ENCODE measurements at regions not wholly inside any gene's neighbourhood (a gene's known extent, or its start where the extent isn't known, plus 50 kb on each side); places are given as distances from the start of the nearest gene placed in this dataset.
"Not testable (repeated sequence)": the region's sequence is repeated elsewhere in the genome, so short reads cannot be mapped to it uniquely, and the experiment has no call there.

- DNase-seq; H3K79me2 ChIP-seq (ENCODE audit: control insufficient read depth, insufficient read depth, low read length); H3K9me3 ChIP-seq (ENCODE audit: control extremely low read depth in 1 of 3, control insufficient read depth in 2 of 3, insufficient read depth in 1 of 3, low read length in 2 of 3); H3K4me2 ChIP-seq (replicated peaks; ENCODE audit: low read depth, low read length, poor library complexity, severe bottlenecking); POLR2A ChIA-PET; H3K4me1 Mint-ChIP-seq; intact Hi-C loops (cut with micrococcal nuclease); H2AFZ ChIP-seq (ENCODE audit: insufficient read depth, low read depth, low read length, poor library complexity, severe bottlenecking); H3K9me3 Mint-ChIP-seq (ENCODE audit: insufficient read depth); H3K27me3 ChIP-seq (replicated peaks in 1 of 4; ENCODE audit: control extremely low read depth in 1 of 4, control insufficient read depth in 3 of 4, insufficient read depth in 4 of 4, low read length in 3 of 4); H4K20me1 ChIP-seq (ENCODE audit: control insufficient read depth, insufficient read depth, low read length, poor library complexity, severe bottlenecking); H3K4me3 Mint-ChIP-seq; H3K4me3 ChIP-seq (ENCODE audit: control extremely low read depth in 1 of 5, extremely low read depth in 1 of 5, insufficient read depth in 1 of 5, low read depth in 2 of 5, low read length in 4 of 5); ATAC-seq (ENCODE audit: low read depth); H3K27ac Mint-ChIP-seq; H3K36me3 ChIP-seq (replicated peaks in 1 of 2; ENCODE audit: control extremely low read depth in 1 of 2, control insufficient read depth in 1 of 2, extremely low read depth in 1 of 2, insufficient read depth in 2 of 2, low read length in 1 of 2); H3K4me1 ChIP-seq (ENCODE audit: control insufficient read depth in 2 of 2, insufficient read depth in 2 of 2, low read length in 2 of 2); H3K9ac ChIP-seq (ENCODE audit: low read length); H3K27me3 Mint-ChIP-seq; CTCF ChIA-PET; H3K27ac ChIP-seq (ENCODE audit: low read length in 2 of 2): not testable (repeated sequence)
- WGBS (ENCODE audit: insufficient coverage) = no CpG with 5 or more reads among the region's 1 CpG
Observed at GRCh38 chr1:149349448-149349847, 125.4 kb upstream of the NBPF19 start.

GRCh38 chr1:149352205-149352604, 122.6 kb upstream of the NBPF19 start:
- ATAC-seq (ENCODE audit: low read depth); CTCF ChIA-PET; H3K4me3 Mint-ChIP-seq; H3K4me3 ChIP-seq (ENCODE audit: control extremely low read depth in 1 of 5, extremely low read depth in 1 of 5, insufficient read depth in 1 of 5, low read depth in 2 of 5, low read length in 4 of 5); H3K4me2 ChIP-seq (replicated peaks; ENCODE audit: low read depth, low read length, poor library complexity, severe bottlenecking); H3K4me1 ChIP-seq (ENCODE audit: control insufficient read depth in 2 of 2, insufficient read depth in 2 of 2, low read length in 2 of 2); H3K4me1 Mint-ChIP-seq; H3K9me3 Mint-ChIP-seq (ENCODE audit: insufficient read depth); H3K27me3 ChIP-seq (replicated peaks in 1 of 4; ENCODE audit: control extremely low read depth in 1 of 4, control insufficient read depth in 3 of 4, insufficient read depth in 4 of 4, low read length in 3 of 4); H3K36me3 ChIP-seq (replicated peaks in 1 of 2; ENCODE audit: control extremely low read depth in 1 of 2, control insufficient read depth in 1 of 2, extremely low read depth in 1 of 2, insufficient read depth in 2 of 2, low read length in 1 of 2); H2AFZ ChIP-seq (ENCODE audit: insufficient read depth, low read depth, low read length, poor library complexity, severe bottlenecking); POLR2A ChIA-PET; H3K79me2 ChIP-seq (ENCODE audit: control insufficient read depth, insufficient read depth, low read length); H3K9me3 ChIP-seq (ENCODE audit: control extremely low read depth in 1 of 3, control insufficient read depth in 2 of 3, insufficient read depth in 1 of 3, low read length in 2 of 3); H3K9ac ChIP-seq (ENCODE audit: low read length); DNase-seq; H3K27ac ChIP-seq (ENCODE audit: low read length in 2 of 2); H4K20me1 ChIP-seq (ENCODE audit: control insufficient read depth, insufficient read depth, low read length, poor library complexity, severe bottlenecking); H3K27ac Mint-ChIP-seq; intact Hi-C loops (cut with micrococcal nuclease); H3K27me3 Mint-ChIP-seq: not testable (repeated sequence)
- no CpG with 5 or more reads among the region's 1 CpG for WGBS (ENCODE audit: insufficient coverage)

GRCh38 chr1:149354579-149354978, 120.3 kb upstream of the NBPF19 start:
- H3K27ac ChIP-seq (ENCODE audit: low read length in 2 of 2); ATAC-seq (ENCODE audit: low read depth); H3K27ac Mint-ChIP-seq; H3K4me1 Mint-ChIP-seq; H3K4me3 ChIP-seq (ENCODE audit: control extremely low read depth in 1 of 5, extremely low read depth in 1 of 5, insufficient read depth in 1 of 5, low read depth in 2 of 5, low read length in 4 of 5); H3K4me2 ChIP-seq (replicated peaks; ENCODE audit: low read depth, low read length, poor library complexity, severe bottlenecking); H3K79me2 ChIP-seq (ENCODE audit: control insufficient read depth, insufficient read depth, low read length); CTCF ChIA-PET; H3K27me3 ChIP-seq (replicated peaks in 1 of 4; ENCODE audit: control extremely low read depth in 1 of 4, control insufficient read depth in 3 of 4, insufficient read depth in 4 of 4, low read length in 3 of 4); DNase-seq; H3K9me3 Mint-ChIP-seq (ENCODE audit: insufficient read depth); H3K27me3 Mint-ChIP-seq; H3K9me3 ChIP-seq (ENCODE audit: control extremely low read depth in 1 of 3, control insufficient read depth in 2 of 3, insufficient read depth in 1 of 3, low read length in 2 of 3); H3K4me3 Mint-ChIP-seq; H2AFZ ChIP-seq (ENCODE audit: insufficient read depth, low read depth, low read length, poor library complexity, severe bottlenecking); POLR2A ChIA-PET; H3K9ac ChIP-seq (ENCODE audit: low read length); intact Hi-C loops (cut with micrococcal nuclease); H3K4me1 ChIP-seq (ENCODE audit: control insufficient read depth in 2 of 2, insufficient read depth in 2 of 2, low read length in 2 of 2); H3K36me3 ChIP-seq (replicated peaks in 1 of 2; ENCODE audit: control extremely low read depth in 1 of 2, control insufficient read depth in 1 of 2, extremely low read depth in 1 of 2, insufficient read depth in 2 of 2, low read length in 1 of 2); H4K20me1 ChIP-seq (ENCODE audit: control insufficient read depth, insufficient read depth, low read length, poor library complexity, severe bottlenecking): not testable (repeated sequence)
- no CpG with 5 or more reads among the region's 2 CpGs for WGBS (ENCODE audit: insufficient coverage)

- H3K4me1 Mint-ChIP-seq; H3K27me3 Mint-ChIP-seq; H3K4me3 ChIP-seq (ENCODE audit: control extremely low read depth in 1 of 5, extremely low read depth in 1 of 5, insufficient read depth in 1 of 5, low read depth in 2 of 5, low read length in 4 of 5); H3K4me1 ChIP-seq (ENCODE audit: control insufficient read depth in 2 of 2, insufficient read depth in 2 of 2, low read length in 2 of 2); H3K36me3 ChIP-seq (replicated peaks in 1 of 2; ENCODE audit: control extremely low read depth in 1 of 2, control insufficient read depth in 1 of 2, extremely low read depth in 1 of 2, insufficient read depth in 2 of 2, low read length in 1 of 2); H2AFZ ChIP-seq (ENCODE audit: insufficient read depth, low read depth, low read length, poor library complexity, severe bottlenecking); POLR2A ChIA-PET; H3K27ac Mint-ChIP-seq; H3K9me3 Mint-ChIP-seq (ENCODE audit: insufficient read depth); DNase-seq; H3K9ac ChIP-seq (ENCODE audit: low read length); CTCF ChIA-PET; H3K4me2 ChIP-seq (replicated peaks; ENCODE audit: low read depth, low read length, poor library complexity, severe bottlenecking); H3K79me2 ChIP-seq (ENCODE audit: control insufficient read depth, insufficient read depth, low read length); intact Hi-C loops (cut with micrococcal nuclease); H3K27ac ChIP-seq (ENCODE audit: low read length in 2 of 2); H3K9me3 ChIP-seq (ENCODE audit: control extremely low read depth in 1 of 3, control insufficient read depth in 2 of 3, insufficient read depth in 1 of 3, low read length in 2 of 3); H4K20me1 ChIP-seq (ENCODE audit: control insufficient read depth, insufficient read depth, low read length, poor library complexity, severe bottlenecking); ATAC-seq (ENCODE audit: low read depth); H3K27me3 ChIP-seq (replicated peaks in 1 of 4; ENCODE audit: control extremely low read depth in 1 of 4, control insufficient read depth in 3 of 4, insufficient read depth in 4 of 4, low read length in 3 of 4); H3K4me3 Mint-ChIP-seq: not testable (repeated sequence)
- WGBS (ENCODE audit: insufficient coverage) = no CpG with 5 or more reads among the region's 1 CpG
Observed at GRCh38 chr1:149355748-149356147, 119.1 kb upstream of the NBPF19 start.

Measured in B cell (primary cell).